Thymus (tissue), 11 donors: ENCODE measurements at regions not wholly inside any gene's neighbourhood (a gene's known extent, or its start where the extent isn't known, plus 50 kb on each side); places are given as distances from the start of the nearest gene placed in this dataset.
"Not testable (repeated sequence)": the region's sequence is repeated elsewhere in the genome, so short reads cannot be mapped to it uniquely, and the experiment has no call there.

Experiments
- DNase-seq, 9 donors: peaks; one replicate each; pipeline ENCODE4 v3.0.0-alpha.2; 2013; ENCODE audit warnings: low spot score in 9 of 9, low read depth in 6 of 9, missing footprints in 1 of 9
- H3K27ac ChIP-seq, 2 donors: one replicate each; pipeline ENCODE4 v1.5.1; 2013; ENCODE audit warnings: control low read depth in 1 of 2, low read depth in 1 of 2, low read length in 1 of 2, mild to moderate bottlenecking in 1 of 2, moderate library complexity in 1 of 2
- H3K27me3 ChIP-seq, 2 donors: one replicate each; pipeline ENCODE4 v1.5.1; 2013; ENCODE audit warnings: low read length in 1 of 2; ENCODE audit not compliant: control insufficient read depth in 2 of 2, insufficient read depth in 1 of 2
- H3K36me3 ChIP-seq, 2 donors: one replicate each; pipeline ENCODE4 v1.5.1; 2013; ENCODE audit warnings: low read length in 1 of 2, mild to moderate bottlenecking in 1 of 2, moderate library complexity in 1 of 2; ENCODE audit not compliant: control insufficient read depth in 2 of 2, insufficient read depth in 2 of 2
- H3K4me1 ChIP-seq, 2 donors: one replicate each; pipeline ENCODE4 v1.5.1; 2013; ENCODE audit warnings: low read length in 2 of 2; ENCODE audit not compliant: control insufficient read depth in 2 of 2, insufficient read depth in 2 of 2
- H3K4me3 ChIP-seq, 2 donors: one replicate each; pipeline ENCODE4 v1.5.1; 2013; ENCODE audit warnings: low read length in 2 of 2, control low read depth in 1 of 2, mild to moderate bottlenecking in 1 of 2
- H3K9me3 ChIP-seq, 2 donors: one replicate each; pipeline ENCODE4 v1.5.1; 2013; ENCODE audit warnings: low read length in 1 of 2, mild to moderate bottlenecking in 1 of 2; ENCODE audit not compliant: control insufficient read depth in 2 of 2, insufficient read depth in 1 of 2
- WGBS: extraction: QIAGEN DNeasy Blood & Tissue Kit; methylation state at CpG from one replicate; pipeline ENCODE4 v1.1.7; 2013; 5-methylcytosine and 5-hydroxymethylcytosine counted together
- donor health status: healthy.

DNA sequence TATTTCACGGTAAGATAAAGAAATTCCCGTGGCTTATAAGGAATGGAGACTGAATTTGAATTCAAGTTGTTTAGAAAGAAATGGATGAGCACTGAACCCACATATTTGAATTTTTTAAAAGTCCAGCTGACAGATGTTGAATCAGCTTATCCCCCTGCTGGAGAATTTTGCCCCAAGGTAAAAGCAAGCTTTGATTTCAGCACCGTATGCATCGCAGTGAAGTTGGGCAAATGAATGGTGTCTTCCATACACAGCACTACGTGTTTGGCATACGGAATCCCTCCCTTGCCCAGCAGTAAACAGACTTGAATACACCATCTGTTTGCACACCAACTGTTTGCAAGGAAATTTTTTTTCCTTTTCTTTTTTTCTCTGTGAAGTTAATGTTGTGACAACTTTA is 77.5 kb upstream of the PEG3 start:
- DNase-seq = no peak
- WGBS = 84% methylated on average over 6 of the region's 6 CpGs

GRCh38 chr19:56918682-56919307 is 78.3 kb upstream of the PEG3 start:
- DNase-seq = no peak
- no peaks in the 10 kb centered on the region for H3K4me1 ChIP-seq
- H3K9me3 ChIP-seq = peaks cover 9 to 16% of the 10 kb centered on the region in 2 donors
- H3K4me3 ChIP-seq = no peak overlapping the region
- H3K27me3 ChIP-seq = no peaks in the 10 kb centered on the region
- no peaks in the 10 kb centered on the region for H3K36me3 ChIP-seq
- WGBS = 68% methylated on average over 7 of the region's 7 CpGs
- no peak overlapping the region for H3K27ac ChIP-seq

More for the DNA sequence above, 77.5 kb upstream of the PEG3 start:
- peaks cover 9 to 16% of the 10 kb centered on the region in 2 donors for H3K9me3 ChIP-seq
- H3K4me1 ChIP-seq = no peaks in the 10 kb centered on the region
- H3K36me3 ChIP-seq = no peaks in the 10 kb centered on the region
- no peak overlapping the region for H3K27ac ChIP-seq
- no peaks in the 10 kb centered on the region for H3K27me3 ChIP-seq
- H3K4me3 ChIP-seq = no peak overlapping the region

DNA sequence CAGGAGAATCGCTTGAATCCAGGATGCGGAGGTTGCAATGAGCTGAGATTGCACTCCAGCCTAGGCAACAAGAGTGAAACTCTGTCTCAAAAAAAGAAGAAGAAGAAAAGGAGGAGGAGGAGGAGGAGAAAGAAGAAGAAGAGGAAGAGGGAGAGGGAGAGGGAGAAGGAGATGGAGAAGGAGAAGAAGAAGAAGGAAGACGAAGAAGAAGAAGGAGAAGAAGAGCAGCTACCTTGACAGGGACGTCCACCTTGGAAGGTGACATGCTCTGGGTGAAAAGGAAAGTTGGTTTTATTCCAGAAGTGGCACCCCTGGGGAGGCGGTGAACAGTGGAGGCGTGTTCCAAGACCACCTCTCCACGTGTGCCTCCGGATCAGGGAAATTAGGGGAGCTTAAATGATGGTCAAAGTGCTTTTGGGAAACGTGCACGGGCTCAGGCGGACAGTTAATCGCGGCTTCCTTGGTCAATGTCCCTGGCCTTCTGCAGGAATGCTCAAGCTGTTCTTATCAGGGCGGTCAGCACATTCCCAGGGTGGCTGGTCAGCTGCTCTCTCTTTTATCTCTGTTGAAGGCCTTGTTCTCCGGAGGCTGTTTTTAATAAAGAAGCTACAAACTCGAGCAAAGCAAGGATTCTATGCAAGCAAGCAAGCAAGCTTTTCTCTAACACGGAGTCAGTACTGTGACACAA is 78.9 kb upstream of the PEG3 start:
- Histone ChIP-seq H3K4me3 (no peak overlapping the region), H3K36me3 (no peaks in the 10 kb centered on the region), H3K4me1 (no peaks in the 10 kb centered on the region), H3K9me3 (peaks cover 9 to 16% of the 10 kb centered on the region in 2 donors), H3K27me3 (no peaks in the 10 kb centered on the region), H3K27ac (no peak overlapping the region)
- 89% methylated on average over 16 of the region's 17 CpGs for WGBS
- DNase-seq = no peak

GRCh38 chr19:56926094-56926493 is 85.6 kb upstream of the PEG3 start:
- H3K27me3 ChIP-seq, H3K4me3 ChIP-seq, H3K36me3 ChIP-seq, H3K4me1 ChIP-seq, DNase-seq, H3K27ac ChIP-seq: not testable (repeated sequence)
- 96% methylated on average over 5 of the region's 5 CpGs for WGBS
- H3K9me3 ChIP-seq = peaks cover 11 to 17% of the 10 kb centered on the region in 2 donors

DNA sequence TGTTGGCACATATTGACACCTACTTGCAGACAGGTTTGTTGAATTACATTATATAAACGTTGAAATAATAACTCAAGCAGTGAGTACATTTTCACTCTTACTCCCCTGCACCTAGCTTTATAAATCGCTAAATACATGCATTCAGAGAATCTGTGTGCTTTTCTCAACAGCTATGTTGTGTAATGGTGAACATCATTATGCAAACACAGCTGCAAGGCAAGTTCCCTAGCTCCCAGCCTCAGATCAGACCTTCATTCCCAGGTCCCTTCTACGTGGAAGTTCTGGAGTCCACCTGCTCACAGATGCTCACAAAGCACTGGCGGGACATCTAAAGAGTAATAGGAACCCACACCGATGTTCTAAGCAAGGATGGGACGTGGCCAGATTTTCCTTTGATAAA is 86.8 kb upstream of the PEG3 start:
- Histone ChIP-seq H3K36me3 (no peaks in the 10 kb centered on the region), H3K4me1 (no peaks in the 10 kb centered on the region), H3K27me3 (no peaks in the 10 kb centered on the region), H3K9me3 (peaks cover 10 to 11% of the 10 kb centered on the region in 2 donors), H3K27ac (no peak overlapping the region), H3K4me3 (no peak overlapping the region)
- no peak for DNase-seq
- whole genome bisulfite sequencing = 90% methylated on average over 6 of the region's 6 CpGs

DNA sequence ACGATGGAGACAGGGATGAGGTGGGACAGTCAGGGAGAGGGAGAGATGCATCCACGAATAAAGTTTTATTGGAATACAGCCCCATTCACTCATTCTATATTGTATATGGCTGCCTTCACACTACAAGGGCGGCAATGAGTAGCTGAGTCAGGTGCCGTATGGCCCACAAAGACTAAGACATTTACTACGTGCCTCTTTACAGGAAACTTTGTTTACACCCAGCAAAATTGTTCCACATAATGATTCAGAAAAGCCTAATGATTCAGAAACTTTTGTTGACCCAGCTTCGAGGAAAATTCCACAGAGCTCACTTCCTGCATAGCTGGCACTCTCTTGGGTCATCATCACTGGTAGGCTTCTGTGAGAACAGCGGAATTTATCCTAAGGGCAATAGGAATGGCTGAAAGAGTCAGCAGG is 87.3 kb upstream of the PEG3 start:
- Histone ChIP-seq H3K36me3 (no peaks in the 10 kb centered on the region), H3K27ac (no peak overlapping the region), H3K27me3 (no peaks in the 10 kb centered on the region), H3K4me1 (no peaks in the 10 kb centered on the region), H3K4me3 (no peak overlapping the region), H3K9me3 (peaks cover 8 to 10% of the 10 kb centered on the region in 2 donors)
- 89% methylated on average over 7 of the region's 7 CpGs for WGBS
- no peak for DNase-seq

GRCh38 chr19:56930647-56931535 is 90.4 kb upstream of the PEG3 start:
- 83% methylated on average over 5 of the region's 5 CpGs for WGBS
- Histone ChIP-seq H3K4me3 (no peak overlapping the region), H3K36me3 (no peaks in the 10 kb centered on the region), H3K27ac (no peak overlapping the region), H3K27me3 (no peaks in the 10 kb centered on the region), H3K4me1 (no peaks in the 10 kb centered on the region), H3K9me3 (peaks cover 9 to 17% of the 10 kb centered on the region in 2 donors)
- DNase-seq = no peak

DNA sequence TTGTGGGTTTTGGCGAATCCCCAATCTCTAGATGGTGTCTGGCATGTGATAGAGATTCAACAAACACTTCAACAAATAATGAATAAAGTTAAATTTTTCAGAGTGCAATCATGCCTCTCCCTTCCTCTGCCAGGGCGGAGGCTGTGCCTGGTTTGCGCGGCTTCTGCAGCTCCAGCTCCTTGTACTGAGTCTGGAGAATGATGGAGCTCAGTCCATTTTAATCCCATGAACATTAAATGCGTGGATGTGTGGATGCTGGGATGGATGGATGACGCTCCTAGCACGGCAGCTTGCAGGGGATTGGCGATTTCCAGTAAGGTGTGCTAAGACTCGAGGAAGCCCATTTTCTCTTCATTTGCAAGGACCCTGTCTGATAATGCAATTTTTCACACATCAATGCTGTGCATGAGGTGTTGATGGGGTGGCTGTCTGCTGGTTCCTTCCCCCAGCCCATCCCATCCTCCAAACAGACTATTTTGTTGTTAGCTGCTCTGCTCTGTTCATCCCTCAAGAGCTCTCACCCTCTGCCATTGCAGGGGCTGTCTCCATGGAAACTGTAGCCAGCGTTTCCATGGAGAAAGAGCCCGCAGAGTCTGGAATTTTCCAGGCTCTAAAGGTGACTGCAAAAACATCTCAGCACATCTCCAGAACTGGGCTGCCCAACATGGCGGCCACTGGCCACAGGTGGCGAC is 92.6 kb upstream of the PEG3 start:
- Histone ChIP-seq H3K36me3 (no peaks in the 10 kb centered on the region), H3K4me3 (no peak overlapping the region), H3K9me3 (peaks cover 9 to 22% of the 10 kb centered on the region in 2 donors), H3K4me1 (no peaks in the 10 kb centered on the region), H3K27ac (no peak overlapping the region), H3K27me3 (no peaks in the 10 kb centered on the region)
- no peak for DNase-seq
- WGBS = 84% methylated on average over 13 of the region's 13 CpGs
